Progenitor cell of endocrine pancreas (in vitro differentiated cells): ENCODE measurements at regions not wholly inside any gene's neighbourhood (a gene's known extent, or its start where the extent isn't known, plus 50 kb on each side); places are given as distances from the start of the nearest gene placed in this dataset.

Experiments
- DNase-seq: peaks from one replicate; pipeline ENCODE4 v3.0.0; 2021; ENCODE audit warnings: low spot score; ENCODE audit not compliant: unreplicated experiment
- H3K27ac Mint-ChIP-seq: 2 replicates; pipeline ENCODE4 v1.8.0; 2021; ENCODE audit warnings: mild to moderate bottlenecking, moderate library complexity, mixed read lengths
- H3K27me3 Mint-ChIP-seq: 2 replicates; pipeline ENCODE4 v1.8.0; 2021; ENCODE audit warnings: mixed read lengths
- H3K36me3 Mint-ChIP-seq: 2 replicates; pipeline ENCODE4 v1.8.0; 2022; ENCODE audit warnings: mixed read lengths; ENCODE audit not compliant: insufficient read depth
- H3K4me1 Mint-ChIP-seq: 2 replicates; pipeline ENCODE4 v1.8.0; 2021; ENCODE audit warnings: low read depth, mixed read lengths
- H3K4me3 Mint-ChIP-seq: 2 replicates; pipeline ENCODE4 v1.8.0; 2021; ENCODE audit warnings: low read depth, mild to moderate bottlenecking, moderate library complexity, mixed read lengths
- H3K9me3 Mint-ChIP-seq: 2 replicates; pipeline ENCODE4 v1.8.0; 2021; ENCODE audit warnings: low read depth, mixed read lengths
- TF ChIP-seq, protein P1 (sequence below): fragments of 200-600 bp; sonication (generic); IDR thresholded peaks from one replicate; pipeline ENCODE4 v1.5.0; 2021; ENCODE audit warnings: antibody characterized with exemption, mild to moderate bottlenecking; ENCODE audit not compliant: unreplicated experiment

DNA sequence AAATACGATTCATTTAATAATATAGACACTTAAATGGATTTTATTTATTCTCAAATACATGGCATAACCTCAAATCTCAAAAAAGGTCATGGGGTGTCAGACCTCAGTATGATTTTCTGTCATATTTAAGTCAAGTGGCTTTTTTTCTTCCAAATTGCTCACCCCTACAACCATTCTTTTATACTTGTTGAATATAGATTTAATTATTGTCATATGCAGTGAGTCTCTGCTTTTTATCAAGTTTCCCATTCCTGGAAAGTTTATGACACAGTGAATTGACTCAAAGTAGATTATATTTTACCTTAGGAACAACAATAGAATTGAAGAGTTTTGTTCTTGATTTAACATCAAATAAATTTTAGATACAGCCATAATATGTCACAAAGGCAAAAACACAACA lies 59.5 kb upstream of the IRF2BP2 start:
- H3K9me3 Mint-ChIP-seq: peaks cover 3% of the 10 kb centered on the region
- H3K27ac Mint-ChIP-seq: no peak overlapping the region
- H3K4me3 Mint-ChIP-seq: no peak overlapping the region
- no peak for DNase-seq
- H3K4me1 Mint-ChIP-seq: peaks cover 31% of the 10 kb centered on the region
- TF ChIP-seq, protein P1, sequence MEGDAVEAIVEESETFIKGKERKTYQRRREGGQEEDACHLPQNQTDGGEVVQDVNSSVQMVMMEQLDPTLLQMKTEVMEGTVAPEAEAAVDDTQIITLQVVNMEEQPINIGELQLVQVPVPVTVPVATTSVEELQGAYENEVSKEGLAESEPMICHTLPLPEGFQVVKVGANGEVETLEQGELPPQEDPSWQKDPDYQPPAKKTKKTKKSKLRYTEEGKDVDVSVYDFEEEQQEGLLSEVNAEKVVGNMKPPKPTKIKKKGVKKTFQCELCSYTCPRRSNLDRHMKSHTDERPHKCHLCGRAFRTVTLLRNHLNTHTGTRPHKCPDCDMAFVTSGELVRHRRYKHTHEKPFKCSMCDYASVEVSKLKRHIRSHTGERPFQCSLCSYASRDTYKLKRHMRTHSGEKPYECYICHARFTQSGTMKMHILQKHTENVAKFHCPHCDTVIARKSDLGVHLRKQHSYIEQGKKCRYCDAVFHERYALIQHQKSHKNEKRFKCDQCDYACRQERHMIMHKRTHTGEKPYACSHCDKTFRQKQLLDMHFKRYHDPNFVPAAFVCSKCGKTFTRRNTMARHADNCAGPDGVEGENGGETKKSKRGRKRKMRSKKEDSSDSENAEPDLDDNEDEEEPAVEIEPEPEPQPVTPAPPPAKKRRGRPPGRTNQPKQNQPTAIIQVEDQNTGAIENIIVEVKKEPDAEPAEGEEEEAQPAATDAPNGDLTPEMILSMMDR: no peak
- H3K27me3 Mint-ChIP-seq: no peaks in the 10 kb centered on the region
- peaks cover 4% of the 10 kb centered on the region for H3K36me3 Mint-ChIP-seq

DNA sequence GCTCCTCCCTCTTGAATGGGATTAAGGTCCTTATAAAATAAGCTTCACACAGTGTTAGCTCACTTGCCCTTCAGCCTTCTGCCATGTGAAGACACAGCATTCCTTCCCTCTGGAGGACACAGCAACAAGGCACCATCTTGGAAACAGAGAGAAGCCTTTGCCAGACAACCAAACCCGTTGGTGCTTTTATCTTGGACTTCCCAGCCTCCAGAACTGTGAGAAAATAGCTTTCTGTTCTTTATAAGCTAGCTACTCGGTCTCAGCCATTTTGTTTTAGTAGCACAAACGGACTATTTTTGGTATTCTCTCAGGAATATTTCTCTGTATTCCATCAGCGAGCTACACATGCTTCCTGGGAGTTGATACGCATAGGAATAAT lies 58.6 kb upstream of the IRF2BP2 start:
- Mint-ChIP-seq H3K4me3 (no peak overlapping the region), H3K27ac (no peak overlapping the region), H3K4me1 (peaks cover 31% of the 10 kb centered on the region), H3K9me3 (peaks cover 3% of the 10 kb centered on the region), H3K27me3 (no peaks in the 10 kb centered on the region), H3K36me3 (peaks cover 4% of the 10 kb centered on the region)
- no peak for DNase-seq
- TF ChIP-seq, protein P1: no peak

DNA sequence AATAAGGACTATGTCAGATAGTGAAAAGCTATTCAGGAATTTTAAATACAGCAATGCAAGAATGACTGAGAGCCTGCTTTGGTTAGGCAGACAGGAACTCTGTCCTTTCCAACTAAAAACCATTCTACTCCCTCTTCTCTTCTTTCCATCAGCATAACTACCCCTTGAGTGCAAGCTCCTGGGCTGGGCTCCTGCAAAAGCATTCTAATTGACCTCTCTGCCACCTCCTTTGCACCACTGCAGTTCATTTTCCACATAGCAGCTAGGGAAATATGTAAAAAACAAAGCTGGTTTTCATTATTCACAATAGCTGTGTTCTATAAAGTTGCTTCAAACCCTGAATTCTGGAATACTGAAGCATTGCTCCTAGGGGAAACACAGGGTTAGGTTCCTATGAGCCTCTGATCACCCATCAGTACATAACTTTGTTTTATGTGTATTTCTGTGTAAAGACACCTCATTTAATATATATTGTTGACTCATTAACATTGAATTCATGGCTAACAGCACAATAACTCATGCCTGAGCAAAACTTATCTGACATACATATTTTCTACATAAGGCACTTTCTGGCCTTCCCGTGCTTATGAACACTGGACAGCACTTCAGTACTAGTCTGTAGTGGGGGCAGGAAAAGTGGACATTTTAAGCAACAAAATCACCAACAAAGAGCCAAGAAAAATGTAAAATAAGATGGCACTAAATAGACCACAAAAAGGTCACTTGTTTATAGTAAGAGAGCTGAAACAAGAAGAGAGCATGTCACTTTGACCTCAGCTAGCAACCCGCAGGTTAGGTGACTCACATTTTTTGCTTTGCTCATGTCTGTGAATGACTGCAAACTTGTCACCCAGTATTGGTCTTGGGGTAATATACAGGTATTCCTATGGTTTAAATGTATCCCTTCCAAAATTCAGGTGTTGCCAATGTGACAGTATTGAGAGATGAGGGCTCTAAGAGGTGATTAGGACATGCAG lies 57.9 kb upstream of the IRF2BP2 start:
- DNase-seq: no peak
- H3K4me3 Mint-ChIP-seq: no peak overlapping the region
- TF ChIP-seq, protein P1: no peak
- H3K27me3 Mint-ChIP-seq: no peaks in the 10 kb centered on the region
- H3K27ac Mint-ChIP-seq: no peak overlapping the region
- peaks cover 3% of the 10 kb centered on the region for H3K9me3 Mint-ChIP-seq
- H3K4me1 Mint-ChIP-seq: peaks cover 31% of the 10 kb centered on the region
- peaks cover 4% of the 10 kb centered on the region for H3K36me3 Mint-ChIP-seq

DNA sequence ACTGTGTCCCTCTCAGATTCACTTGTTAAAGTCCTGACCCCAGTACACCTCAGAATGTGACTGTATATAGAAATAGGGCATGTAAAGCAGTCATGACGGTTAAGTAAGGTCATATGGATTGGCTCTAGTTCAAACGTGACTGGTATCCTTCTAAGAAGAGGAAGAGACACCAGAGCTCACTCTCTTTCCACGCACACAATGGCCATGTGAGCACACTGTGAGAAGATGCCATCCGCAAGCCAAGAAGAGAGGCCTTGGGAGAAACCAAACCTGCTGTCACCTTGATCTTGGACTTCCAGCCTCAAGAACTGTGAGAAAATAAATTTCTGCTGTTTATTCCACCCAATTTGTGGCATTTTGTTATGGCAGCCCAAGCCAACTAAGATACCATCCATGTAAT lies 56.8 kb upstream of the IRF2BP2 start:
- H3K9me3 Mint-ChIP-seq: peaks cover 3% of the 10 kb centered on the region
- H3K4me3 Mint-ChIP-seq: no peak overlapping the region
- H3K36me3 Mint-ChIP-seq: peaks cover 4% of the 10 kb centered on the region
- no peak for DNase-seq
- no peaks in the 10 kb centered on the region for H3K27me3 Mint-ChIP-seq
- H3K4me1 Mint-ChIP-seq: peaks cover 26% of the 10 kb centered on the region
- TF ChIP-seq, protein P1: no peak
- H3K27ac Mint-ChIP-seq: no peak overlapping the region

DNA sequence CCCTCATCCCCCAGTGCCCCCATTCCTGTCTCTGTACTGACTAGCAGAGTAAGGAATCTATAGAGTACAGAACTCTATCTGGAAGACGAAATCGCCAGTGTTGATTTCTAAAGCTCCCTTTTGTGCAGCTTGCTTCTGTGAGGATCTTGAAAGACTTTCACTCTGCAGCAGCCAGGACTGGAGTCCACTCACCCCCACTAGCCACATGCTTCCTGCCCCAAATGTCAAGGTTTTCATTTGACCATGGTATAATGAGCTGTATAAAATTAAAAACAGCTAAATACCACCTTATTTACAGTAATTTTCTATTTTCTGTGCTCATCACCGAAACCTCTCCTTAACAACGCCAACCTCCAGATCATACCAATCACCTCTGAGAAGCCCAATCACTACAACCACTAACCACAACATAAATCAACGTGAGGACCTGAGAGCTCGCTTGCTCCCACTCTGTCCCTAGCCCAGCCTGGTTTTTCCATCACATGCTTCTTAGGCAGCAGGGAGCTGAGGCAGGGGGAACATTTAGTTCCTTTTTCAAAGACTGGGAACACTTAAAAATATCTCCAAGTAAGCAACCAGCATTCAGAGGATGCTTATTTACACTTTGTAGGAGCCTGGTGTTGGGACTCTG lies 56.1 kb upstream of the IRF2BP2 start:
- Mint-ChIP-seq H3K4me1 (peaks cover 20% of the 10 kb centered on the region), H3K27ac (no peak overlapping the region)
- TF ChIP-seq, protein P1: no peak

More for the DNA sequence above, 56.1 kb upstream of the IRF2BP2 start:
- Mint-ChIP-seq H3K27me3 (no peaks in the 10 kb centered on the region), H3K36me3 (peaks cover 4% of the 10 kb centered on the region), H3K9me3 (peaks cover 3% of the 10 kb centered on the region), H3K4me3 (no peak overlapping the region)
- DNase-seq: no peak
